ENCODE measurements at regions not wholly inside any gene's neighbourhood (a gene's known extent, or its start where the extent isn't known, plus 50 kb on each side); places are given as distances from the start of the nearest gene placed in this dataset.

DNA sequence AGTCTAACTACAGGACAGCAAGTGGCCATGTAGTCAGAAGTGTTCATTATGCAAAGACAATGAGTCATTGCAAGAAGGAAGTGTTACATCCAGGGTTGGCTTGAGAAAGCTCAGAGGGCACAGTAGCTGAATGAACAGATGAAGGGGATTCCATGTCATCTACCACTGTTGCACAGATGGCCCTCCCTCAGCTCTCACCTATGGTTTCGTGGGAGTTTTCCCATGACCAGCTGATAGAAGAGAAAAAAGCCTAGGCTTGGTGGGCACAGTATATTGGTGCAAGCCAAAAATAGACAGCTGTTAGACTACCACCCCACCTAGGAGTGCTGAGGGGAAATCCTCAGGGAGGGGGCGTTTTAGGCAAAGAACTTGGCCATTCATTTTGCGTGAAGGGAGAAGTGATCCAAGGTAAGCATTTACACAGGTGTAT, 217.0 kb downstream of the DMRT2 start:
- DNase-seq (ENCODE audit: low spot score), result no peak

DNA sequence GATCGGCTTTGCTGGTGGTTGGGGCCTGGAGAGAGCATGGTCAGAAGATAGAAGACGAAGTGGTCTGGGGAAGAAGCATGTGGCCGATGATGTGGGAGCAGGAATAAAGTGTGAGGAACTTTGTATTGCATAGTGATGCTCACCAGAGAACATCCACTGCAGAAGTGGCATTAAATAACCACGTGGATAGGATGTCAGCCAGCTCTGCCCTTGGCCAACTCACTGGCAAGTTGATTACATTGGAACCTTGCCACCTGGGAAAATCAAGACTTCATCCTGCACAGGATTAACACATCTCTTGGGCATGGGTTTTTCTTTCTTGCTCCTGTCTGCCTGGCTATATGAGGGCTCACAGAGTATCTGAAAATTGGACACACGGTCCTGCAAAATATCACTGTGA, 217.4 kb downstream of the DMRT2 start:
- no peak for DNase-seq (ENCODE audit: low spot score)

DNA sequence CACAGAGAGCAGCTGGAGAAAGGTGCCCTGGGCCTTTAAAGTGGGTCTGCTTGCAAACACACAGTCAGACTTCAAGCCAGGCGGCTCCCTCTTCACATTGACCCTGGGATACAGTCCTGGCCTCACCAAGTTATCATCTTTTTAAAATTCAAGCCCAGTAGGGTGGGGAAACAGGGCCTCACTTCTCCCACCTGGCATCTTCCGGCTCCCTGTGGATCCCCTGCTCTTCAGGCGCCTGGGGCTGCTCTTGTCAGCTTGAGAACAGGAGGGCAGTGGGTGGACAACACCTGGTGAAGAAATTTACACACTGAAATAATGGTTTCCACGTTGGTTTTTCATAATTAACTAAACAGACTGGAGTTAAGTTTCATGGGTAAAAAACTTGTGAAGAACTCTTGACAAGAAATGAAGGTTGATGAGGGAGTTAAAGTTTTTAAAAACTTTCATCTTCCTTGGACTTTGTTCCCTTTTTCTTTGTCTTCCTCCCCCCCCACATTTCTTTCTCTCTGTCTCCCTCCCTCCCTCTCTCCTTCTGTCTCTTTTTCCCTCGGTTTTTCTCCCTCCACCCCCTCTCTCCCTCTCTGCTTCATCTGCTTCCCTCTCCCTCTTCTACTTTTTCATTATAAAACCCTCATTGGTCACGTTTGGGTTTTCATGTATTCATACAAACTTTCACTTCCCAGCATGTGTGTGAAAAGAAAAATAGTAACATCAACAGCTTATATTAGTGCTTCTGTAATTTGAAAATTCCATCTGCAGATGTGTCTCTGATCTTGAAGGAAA, 219.6 kb downstream of the DMRT2 start:
- no peak for DNase-seq (ENCODE audit: low spot score)

DNA sequence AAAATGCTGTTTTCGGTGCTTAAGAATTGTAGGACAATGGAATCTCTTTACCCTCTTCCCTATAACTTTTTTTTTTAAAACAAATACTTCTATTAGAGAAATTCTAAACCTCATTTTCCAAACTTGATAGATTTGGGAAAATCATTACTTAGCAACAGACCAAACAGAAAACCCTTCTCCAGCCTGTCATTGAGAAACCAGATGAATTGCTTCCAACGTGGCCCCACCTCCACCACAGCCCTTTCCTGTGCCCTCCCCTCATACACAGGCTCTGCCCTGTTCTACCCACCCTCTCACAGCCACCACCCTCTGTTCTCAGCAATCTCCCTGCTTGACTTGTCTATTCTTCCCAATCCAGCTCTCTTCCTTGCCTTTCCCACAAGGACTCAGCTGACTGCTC, 221.2 kb downstream of the DMRT2 start:
- no peak for DNase-seq (ENCODE audit: low spot score)

DNA sequence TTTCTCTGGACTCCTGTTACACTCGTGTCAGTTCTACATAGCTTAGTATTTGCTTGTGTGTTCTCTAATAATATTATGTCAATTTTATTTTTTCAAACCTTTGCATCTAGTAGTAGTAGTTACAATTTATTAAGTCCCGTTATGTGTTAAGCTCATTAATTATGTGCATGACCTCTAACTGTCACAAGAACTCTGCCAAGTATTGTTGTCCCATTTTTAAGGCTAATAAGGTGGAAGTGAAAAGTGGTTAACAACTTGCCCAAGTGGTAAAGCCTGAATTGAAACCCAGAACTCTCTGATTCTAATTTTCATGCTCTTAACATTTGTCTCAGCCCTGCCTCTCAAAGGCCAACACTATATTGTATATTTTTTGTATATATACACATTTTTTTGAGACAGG, 221.6 kb downstream of the DMRT2 start:
- DNase-seq (ENCODE audit: low spot score), result no peak

DNA sequence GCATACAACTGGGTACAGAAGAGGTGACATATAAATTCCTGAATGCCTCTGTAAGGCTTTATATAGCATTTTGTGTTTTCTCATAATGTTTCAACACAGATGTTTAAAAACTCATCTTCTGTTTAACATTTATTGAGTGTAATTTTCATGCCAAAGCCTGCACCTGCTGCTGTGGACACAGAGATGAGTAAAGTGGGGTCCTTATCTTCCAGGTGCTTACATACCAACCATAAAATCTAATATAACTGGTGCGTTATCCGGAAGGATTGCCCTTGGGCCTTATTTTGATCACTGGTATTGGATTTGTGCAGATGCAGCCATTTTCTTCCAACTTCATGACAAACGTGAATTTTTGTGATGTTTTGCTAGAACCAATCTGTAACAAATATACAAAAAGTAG, 222.3 kb downstream of the DMRT2 start:
- DNase-seq (ENCODE audit: low spot score), result no peak

DNA sequence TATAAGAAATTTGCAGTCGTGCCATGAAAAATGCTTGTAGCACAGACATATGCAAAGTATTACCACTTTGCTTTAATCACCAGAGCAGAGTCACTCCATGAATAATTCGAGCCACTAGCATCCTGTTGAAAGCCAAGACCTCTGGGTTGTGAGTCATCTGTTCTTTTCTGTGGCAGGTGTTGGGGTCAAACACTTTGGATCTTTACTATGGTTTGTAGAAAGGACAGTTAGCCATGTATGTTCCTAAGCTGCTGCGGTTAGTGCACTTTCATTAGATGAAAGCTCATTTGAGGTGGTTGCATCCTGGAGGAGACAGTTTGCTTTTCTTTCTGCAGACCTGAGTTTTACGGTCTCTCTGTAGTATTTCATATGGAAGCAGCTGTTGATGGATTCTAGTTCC, 223.7 kb downstream of the DMRT2 start:
- no peak for DNase-seq (ENCODE audit: low spot score)

DNA sequence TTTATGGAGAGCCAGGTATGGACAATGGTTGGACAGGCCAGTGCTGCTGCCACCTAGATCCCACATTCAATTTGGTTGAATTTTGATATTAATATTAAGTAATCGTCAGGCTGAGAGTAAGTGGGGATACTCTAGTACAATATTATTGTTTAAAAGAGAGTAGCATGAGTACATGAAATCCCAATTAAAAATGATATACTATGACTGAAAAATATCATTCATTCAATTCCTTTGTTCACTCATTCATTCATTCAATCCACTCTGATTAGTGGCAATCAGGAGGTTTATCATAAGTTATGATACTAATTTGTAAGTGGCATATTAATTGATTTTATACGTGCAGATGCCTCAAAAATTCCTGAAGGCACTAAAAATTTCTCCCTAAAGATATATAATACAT, 224.2 kb downstream of the DMRT2 start:
- no peak for DNase-seq (ENCODE audit: low spot score)

DNA sequence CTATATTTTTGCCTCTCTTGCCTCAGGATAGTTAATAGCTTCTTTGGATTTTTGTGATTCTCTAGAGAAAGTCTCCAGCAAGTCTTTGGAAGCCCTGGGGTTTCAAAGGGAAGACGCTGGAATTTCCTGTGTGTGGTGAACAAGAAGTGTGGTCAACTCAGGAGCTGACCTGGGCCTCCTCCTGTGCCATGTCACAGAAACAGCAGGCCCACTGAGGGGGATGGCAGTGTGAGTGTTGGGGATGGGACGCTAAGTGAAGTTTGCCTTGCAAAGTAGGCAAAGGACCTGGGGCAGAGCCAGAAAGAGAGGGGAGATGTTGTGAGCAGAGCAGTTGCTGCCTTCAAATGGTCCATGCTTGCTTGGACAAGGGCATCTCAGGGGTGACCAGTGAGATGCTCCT, 226.3 kb downstream of the DMRT2 start:
- DNase-seq (ENCODE audit: low spot score), result no peak

DNA sequence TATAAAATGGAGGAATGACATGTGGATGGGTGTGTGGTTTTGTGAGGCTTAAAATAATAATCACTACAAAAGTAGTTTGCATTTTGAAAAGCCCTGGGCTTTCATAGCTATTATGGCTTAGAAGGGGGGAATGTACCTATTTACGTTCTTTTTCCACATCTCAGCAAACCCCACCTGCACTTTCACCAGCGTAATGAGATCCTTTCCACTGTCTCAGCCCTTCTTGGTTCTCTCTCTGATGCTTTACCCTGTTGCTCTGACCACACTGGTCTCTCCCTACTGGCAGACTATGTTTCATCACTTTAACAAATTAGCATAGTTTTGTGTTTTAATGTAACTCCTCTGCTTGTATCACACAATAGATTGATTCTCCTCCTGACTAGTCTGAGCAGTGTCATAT, 234.6 kb downstream of the DMRT2 start:
- DNase-seq (ENCODE audit: low spot score), result no peak

DNA sequence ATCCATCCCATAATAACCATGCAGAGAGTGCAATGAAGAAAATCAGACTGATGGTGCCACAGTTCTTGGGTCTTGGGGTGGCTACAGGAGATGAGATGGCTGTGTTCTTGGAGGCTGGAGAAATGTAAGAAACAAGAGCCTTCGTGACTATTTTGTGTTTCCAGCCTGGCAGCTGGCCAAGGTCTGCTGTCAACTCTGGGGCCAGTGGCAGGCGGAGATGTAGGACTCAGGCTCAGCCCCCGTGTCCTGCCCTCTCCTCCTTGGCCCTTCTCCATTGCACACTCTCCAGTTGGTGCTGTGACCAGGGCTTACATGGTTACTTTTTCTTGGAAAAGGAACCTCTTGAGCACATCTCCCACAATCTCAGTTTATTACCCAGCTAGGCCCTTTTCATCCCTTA, 235.4 kb downstream of the DMRT2 start:
- DNase-seq (ENCODE audit: low spot score), result no peak

DNA sequence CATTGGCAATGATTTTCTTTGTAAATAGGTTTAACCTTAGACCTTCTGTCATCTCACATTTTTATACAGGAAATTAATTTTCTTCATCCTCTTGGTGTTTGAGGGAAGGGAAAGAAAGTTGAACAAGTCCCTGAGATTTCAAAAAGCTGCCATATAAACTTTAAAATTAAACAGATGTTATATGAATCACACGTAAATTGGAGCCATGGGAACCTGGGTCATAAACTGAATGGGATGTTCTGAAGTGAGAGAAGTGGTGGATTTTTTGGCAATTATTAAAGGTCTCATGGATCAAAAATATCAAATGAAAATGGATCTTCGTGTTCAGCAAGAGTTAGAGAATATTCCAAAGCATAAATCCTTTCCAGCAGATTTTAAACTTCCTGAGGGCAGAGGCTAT, 242.2 kb downstream of the DMRT2 start:
- no peak for DNase-seq (ENCODE audit: low spot score)

DNA sequence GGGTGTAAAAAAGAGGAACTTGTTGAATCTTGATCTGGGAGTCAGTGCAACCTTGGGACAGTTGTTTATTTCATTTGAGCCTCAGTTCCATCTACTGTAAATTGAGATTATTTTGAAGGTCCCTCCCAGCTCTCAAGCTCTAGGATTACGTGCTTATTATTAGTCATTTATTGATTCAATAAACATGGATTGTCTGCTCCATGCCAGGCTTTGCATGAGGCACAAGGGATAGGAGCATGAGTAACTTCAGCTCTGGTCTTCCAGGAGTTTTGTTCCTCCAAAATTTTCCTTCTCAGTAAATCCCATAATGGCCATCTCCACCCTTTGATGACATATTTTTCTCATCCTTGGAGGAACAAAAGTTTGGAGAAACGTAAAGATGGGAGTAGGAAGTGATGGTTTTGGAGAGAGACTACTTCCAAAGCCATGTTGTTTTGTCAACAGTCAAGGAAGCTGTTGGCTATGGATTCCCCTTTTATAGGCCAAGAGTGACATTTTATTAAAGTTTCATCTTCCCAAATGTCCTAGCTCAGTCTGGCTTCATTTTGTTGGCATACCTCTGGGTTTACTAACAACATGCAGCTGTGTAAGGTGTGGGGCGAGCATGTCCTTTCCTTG, 244.6 kb downstream of the DMRT2 start:
- DNase-seq (ENCODE audit: low spot score), result no peak

DNA sequence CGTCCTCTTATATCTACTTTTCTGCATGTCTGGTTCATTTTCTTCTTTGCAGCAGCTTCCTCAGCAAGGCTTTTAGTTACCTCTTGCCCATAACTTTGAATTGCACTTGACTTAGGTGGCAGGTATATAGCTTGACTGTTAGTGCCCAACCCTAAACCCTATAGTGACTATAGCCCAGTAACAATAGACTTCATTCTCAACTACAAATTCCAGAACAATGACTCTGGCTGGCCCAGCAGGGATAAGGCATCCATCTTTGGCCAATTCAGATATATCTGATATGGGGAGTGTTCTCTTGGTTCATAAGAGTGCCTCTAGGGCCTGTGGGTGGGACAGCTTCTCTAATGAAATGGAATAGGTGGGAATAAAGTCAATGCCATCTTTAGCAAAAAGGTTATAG, 246.2 kb downstream of the DMRT2 start:
- DNase-seq (ENCODE audit: low spot score), result no peak

DNA sequence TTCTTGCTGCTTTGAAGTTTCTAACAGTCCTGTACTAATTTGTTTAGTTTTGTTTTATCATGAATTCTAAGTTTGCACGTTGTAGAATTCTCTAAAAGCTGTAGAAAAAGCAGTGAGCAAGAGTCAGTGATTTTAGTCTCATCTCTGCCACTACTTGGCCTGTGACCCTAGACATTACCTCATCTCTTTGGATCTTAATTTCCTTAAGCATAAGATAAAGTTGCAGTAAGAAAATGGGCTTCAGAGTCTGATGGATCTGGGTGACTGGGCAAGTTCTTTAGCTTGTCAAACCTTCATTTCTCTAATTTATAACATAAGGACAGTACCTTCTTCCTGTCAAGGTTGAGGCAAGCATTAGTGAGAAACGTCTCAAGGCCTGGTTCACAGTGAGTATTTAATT, 247.9 kb downstream of the DMRT2 start:
- no peak for DNase-seq (ENCODE audit: low spot score)

DNA sequence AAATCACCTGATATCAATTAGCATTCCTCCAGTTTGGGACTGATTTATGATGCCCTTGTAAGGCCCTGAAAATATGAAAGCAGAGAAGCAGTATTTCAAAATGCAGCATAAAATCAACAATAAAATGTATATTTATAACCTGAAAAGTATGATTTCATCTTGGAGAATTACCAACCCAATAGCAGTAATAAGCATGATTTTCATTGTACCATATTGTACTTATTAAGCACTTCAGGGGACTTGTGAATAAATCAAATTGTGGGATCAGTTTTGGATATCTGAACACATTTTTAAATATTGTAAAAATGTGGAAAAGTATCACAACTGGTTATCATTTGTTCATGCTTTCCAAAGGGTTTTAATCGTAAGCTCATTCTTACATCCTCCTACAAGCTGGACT, 250.8 kb downstream of the DMRT2 start:
- DNase-seq (ENCODE audit: low spot score), result no peak

DNA sequence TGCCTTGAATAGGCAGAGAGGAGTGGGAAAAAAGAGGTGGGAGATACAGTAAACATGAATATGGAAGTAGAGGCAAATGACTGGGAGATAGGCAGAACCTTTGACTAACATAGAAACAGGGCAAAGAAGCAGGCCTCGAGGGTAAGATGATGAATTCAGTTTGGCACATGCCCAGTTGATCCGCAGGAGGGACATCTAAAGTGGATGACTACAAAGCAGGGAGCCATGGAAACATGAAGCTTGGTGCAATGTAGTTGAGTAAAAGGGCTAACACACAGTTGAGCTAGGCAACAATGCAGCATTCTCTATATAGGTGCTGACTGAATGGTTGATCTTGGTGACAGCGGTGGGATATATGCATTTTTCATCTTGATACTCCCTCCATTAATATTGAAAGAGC, 253.8 kb downstream of the DMRT2 start:
- no peak for DNase-seq (ENCODE audit: low spot score)

DNA sequence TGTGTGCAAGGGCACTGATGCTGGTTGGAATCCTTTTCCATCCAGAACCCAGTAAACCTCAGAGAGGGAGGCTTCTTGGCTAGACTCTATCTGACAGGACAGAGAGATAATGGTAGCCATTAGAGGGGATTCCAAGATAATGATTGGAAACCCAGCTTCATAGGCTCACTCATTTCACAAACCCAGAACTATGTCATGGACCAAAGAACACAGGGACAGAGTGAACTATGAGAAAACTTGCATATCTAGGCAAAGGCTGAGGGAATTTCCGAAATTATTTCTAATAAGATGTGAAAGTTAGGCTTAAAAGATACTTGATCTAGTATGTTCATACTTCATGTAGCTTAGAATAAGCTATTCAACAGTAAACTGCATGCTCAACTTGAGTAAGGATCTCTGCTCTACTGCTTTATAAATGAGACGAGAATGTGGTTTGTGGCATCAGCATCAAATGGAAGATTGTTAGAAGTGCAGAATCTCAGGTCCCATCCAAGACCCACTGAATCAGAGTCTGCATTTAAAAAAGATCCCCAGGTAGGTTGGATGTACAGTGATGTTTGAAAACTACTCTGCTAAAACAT, 261.4 kb downstream of the DMRT2 start:
- DNase-seq (ENCODE audit: low spot score), result no peak

DNA sequence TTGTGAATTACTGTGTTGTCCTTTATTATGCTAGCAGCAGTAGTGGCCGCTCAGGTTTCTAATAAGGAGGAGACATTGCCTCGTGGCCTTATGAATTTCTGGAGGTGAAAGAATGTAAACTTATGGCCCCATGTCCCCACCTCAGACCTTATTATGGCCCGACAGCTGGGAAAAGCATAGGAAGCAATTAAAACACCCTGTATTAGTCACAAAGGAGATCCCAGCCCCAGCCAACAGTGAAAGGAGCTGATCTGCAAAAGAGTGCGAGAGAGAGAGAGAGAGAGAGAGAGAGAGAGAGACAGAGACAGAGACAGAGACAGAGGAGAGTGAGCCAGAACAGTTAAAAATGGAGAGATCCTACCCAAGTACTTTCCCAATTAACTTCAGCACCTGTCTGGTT, 269.3 kb downstream of the DMRT2 start:
- no peak for DNase-seq (ENCODE audit: low spot score)

DNA sequence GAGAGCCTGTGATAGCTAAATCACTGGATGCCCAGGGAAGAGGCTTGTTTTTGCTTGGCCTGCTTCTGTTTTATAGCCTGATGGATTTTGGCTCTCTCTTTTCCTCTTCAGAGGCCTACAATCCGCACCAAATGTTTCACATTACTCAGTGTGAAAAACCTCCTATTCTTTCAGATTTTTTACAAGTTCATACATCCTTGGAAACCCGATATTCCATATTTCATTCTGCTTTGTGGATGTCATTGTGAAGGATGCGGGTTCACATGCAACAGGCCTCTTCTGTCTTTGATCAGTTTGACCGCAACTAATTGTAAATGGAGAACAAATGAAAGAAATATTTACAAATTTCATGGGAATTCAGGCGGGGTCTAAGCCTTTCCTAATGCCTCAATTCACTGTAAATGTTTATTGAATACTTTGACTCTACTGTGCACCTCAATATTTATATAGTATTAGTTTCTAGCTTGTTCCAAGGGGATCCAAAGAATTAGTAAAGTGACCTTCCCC, 269.9 kb downstream of the DMRT2 start:
- no peak for DNase-seq (ENCODE audit: low spot score)

DNA sequence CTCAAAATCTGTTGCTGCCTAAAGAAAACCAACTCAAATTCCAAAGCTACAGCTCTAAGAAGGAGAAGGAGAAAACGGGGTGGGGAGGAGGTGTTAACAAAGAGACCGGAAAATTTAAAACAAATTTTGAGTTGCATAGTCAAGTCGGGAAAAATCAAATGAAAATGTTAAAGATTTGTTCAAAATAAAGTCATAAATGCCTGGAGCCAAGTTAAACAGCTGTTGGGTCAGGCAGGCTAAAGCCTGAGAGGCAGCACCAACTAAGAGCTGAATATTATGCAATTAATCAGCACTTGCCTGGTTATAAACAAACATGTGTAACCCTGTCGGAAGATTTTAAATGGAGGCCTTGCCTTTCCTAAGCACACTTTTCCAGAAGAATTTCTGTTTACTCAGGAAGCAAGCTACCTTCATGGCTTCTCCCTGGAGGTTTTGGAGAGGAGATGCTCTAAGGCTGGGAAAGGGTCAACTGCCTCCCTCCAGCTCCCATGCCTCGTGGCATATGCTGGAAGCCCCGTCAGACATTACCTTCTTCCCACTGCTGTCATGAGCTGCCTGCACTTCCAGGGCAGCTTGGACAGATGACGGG, 270.5 kb downstream of the DMRT2 start:
- DNase-seq (ENCODE audit: low spot score), result no peak

DNA sequence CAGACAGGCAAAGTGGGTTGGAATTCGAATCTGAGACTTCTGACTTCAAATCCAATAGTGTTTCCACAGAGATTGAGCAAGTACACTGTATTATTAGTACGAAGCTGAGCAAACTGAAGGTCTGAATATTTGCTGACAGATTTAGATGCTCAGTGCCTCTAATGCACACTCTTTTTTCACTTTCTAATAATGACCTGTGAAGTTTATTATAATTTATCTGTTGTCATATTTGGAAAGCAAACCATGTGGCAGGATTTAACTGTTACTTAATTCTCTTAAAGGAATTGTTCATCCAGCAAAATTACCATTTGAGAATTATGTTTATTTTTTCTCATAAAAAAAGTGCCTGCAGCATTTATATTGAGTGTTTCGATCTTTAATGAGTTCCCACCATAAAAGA, 277.3 kb downstream of the DMRT2 start:
- no peak for DNase-seq (ENCODE audit: low spot score)

DNA sequence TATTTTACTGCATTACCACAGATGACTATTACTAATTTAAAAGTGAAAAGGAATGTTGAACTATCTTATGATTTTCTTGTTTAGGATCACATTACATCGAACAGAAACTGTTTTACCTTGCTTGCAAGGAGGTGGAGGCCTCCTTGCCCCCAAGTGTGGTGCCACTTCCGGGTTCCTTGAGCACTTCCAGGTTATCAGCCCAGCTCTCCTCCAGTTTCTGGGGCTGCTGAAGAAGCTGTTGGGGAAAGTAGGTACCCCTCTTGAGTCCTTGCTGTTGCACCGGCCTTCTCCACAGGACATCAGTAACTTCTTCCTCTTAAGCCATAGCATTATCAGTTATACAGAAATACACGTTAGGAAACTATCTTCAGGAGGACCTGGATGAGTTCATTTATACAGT, 278.2 kb downstream of the DMRT2 start:
- DNase-seq (ENCODE audit: low spot score), result no peak

Data from putamen (tissue), 1 donor.